Gastroesophageal sphincter (tissue), 4 donors: ENCODE measurements at regions not wholly inside any gene's neighbourhood (a gene's known extent, or its start where the extent isn't known, plus 50 kb on each side); places are given as distances from the start of the nearest gene placed in this dataset.

Source experiments
- ATAC-seq: fragments of 150-250 bp; one replicate; pipeline ENCODE4 v1.9.1; 2016; ENCODE audit warnings: mild to moderate bottlenecking, moderate library complexity
- H3K27ac ChIP-seq, 4 donors: fragments of 200-600 bp; sonication (generic) in 3 of 4; 1 replicate in 3 of 4; 2 replicates in 1 of 4; pipeline ENCODE4 v1.5.1; 2016 to 2019
- H3K27me3 ChIP-seq: fragments of 200-600 bp; sonication (generic); one replicate; pipeline ENCODE4 v1.5.1; 2019
- H3K36me3 ChIP-seq, 2 donors: fragments of 200-600 bp; sonication (generic); one replicate each; pipeline ENCODE4 v1.5.1; 2019; ENCODE audit warnings: control low read depth in 1 of 2
- H3K4me1 ChIP-seq, 3 donors: fragments of 200-600 bp; sonication (generic); 1 replicate in 2 of 3; 2 replicates in 1 of 3; pipeline ENCODE4 v1.5.1; 2016 to 2019; ENCODE audit warnings: control low read depth in 2 of 3
- H3K4me3 ChIP-seq, 2 donors: fragments of 200-600 bp; sonication (generic); one replicate each; pipeline ENCODE4 v1.5.1; 2019; ENCODE audit warnings: mild to moderate bottlenecking in 1 of 2, moderate library complexity in 1 of 2
- H3K9me3 ChIP-seq, 3 donors: fragments of 200-600 bp; sonication (generic); one replicate each; pipeline ENCODE4 v1.5.1; 2017 to 2019; ENCODE audit warnings: control low read depth in 2 of 3
- EP300 ChIP-seq: sonication (generic); formaldehyde crosslinking; IDR thresholded peaks from one replicate; pipeline ENCODE4 v1.6.1; 2017; ENCODE audit warnings: antibody characterized with exemption, mild to moderate bottlenecking
- POLR2A ChIP-seq, 2 donors: fragments of 450-650 bp; IDR thresholded peaks; one replicate each; pipeline ENCODE4 v1.6.1; 2017; ENCODE audit warnings: antibody characterized with exemption in 2 of 2, mild to moderate bottlenecking in 2 of 2, moderate library complexity in 1 of 2
- POLR2AphosphoS5 ChIP-seq: sonication (generic); formaldehyde crosslinking; IDR thresholded peaks from one replicate; pipeline ENCODE4 v1.6.1; 2017; ENCODE audit warnings: antibody characterized with exemption
- WGBS, 2 donors: methylation state at CpG; one replicate each; pipeline ENCODE4 v1.1.5; 2018; ENCODE audit warnings: low coverage in 1 of 2; 5-methylcytosine and 5-hydroxymethylcytosine counted together
- TF ChIP-seq, protein P1 (sequence below), 4 experiments: fragments of 200-600 bp in 2 of 4; fragments of 450-650 bp in 2 of 4; sonication (generic) in 1 of 4; IDR thresholded peaks; one replicate each; pipeline ENCODE4 v1.5.1; 2017 to 2019; ENCODE audit warnings: antibody characterized with exemption in 4 of 4, mild to moderate bottlenecking in 2 of 4, moderate library complexity in 2 of 4

DNA sequence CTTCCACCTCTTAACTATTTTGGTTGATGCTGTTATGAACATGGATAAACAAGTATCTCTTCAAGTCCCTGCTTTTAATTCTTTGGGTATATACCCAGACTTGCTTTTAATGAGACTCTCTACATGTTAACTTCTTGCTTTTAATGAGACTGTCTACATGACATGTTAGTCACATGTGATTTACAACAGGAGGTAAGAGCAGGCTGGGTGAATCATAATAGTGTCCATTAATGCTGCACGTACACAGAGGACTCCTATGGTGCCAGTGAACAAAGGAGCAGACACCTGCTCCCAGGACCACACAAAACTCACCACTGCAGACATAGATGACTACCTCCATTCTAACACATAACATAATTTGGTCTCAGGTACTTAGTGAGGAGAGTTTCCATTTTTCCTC lies 273.4 kb upstream of the NSMCE3 start:
- H3K27me3 ChIP-seq: no peaks in the 10 kb centered on the region
- no peak for ATAC-seq
- peaks cover 0 to 20% (median 0%) of the 10 kb centered on the region in 3 donors for H3K9me3 ChIP-seq
- H3K4me1 ChIP-seq: no peaks in the 10 kb centered on the region
- TF ChIP-seq POLR2A (IDR thresholded peaks at IDR 0.05) (no peak), EP300 (no peak), POLR2AphosphoS5 (no peak)
- TF ChIP-seq, protein P1, sequence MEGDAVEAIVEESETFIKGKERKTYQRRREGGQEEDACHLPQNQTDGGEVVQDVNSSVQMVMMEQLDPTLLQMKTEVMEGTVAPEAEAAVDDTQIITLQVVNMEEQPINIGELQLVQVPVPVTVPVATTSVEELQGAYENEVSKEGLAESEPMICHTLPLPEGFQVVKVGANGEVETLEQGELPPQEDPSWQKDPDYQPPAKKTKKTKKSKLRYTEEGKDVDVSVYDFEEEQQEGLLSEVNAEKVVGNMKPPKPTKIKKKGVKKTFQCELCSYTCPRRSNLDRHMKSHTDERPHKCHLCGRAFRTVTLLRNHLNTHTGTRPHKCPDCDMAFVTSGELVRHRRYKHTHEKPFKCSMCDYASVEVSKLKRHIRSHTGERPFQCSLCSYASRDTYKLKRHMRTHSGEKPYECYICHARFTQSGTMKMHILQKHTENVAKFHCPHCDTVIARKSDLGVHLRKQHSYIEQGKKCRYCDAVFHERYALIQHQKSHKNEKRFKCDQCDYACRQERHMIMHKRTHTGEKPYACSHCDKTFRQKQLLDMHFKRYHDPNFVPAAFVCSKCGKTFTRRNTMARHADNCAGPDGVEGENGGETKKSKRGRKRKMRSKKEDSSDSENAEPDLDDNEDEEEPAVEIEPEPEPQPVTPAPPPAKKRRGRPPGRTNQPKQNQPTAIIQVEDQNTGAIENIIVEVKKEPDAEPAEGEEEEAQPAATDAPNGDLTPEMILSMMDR (IDR thresholded peaks at IDR 0.05): no peak
- no peak overlapping the region for H3K27ac ChIP-seq
- H3K4me3 ChIP-seq: no peak overlapping the region
- WGBS, 2 donors: 88 to 100% methylated on average over 1 of the region's 1 CpG
- no peaks in the 10 kb centered on the region for H3K36me3 ChIP-seq

- no peaks in the 10 kb centered on the region for H3K27me3 ChIP-seq
- ATAC-seq: no peak
- H3K27ac ChIP-seq: no peak overlapping the region
- 53 to 59% methylated on average over 4 to 6 of the region's 7 CpGs for WGBS, 2 donors
- TF ChIP-seq, protein P1 (IDR thresholded peaks at IDR 0.05): no peak
- no peak for TF ChIP-seq POLR2A (IDR thresholded peaks at IDR 0.05)
- no peak for TF ChIP-seq POLR2AphosphoS5
- TF ChIP-seq EP300: no peak
- H3K4me3 ChIP-seq: no peak overlapping the region
- H3K4me1 ChIP-seq: no peaks in the 10 kb centered on the region
- H3K36me3 ChIP-seq: no peaks in the 10 kb centered on the region
- H3K9me3 ChIP-seq: peaks cover 0 to 6% (median 0%) of the 10 kb centered on the region in 3 donors
These were observed 271.7 kb upstream of the NSMCE3 start for GRCh38 chr15:29541309-29541708.

- no peaks in the 10 kb centered on the region for H3K27me3 ChIP-seq
- ATAC-seq: no peak
- 52 to 97% methylated on average over 5 of the region's 5 CpGs for WGBS, 2 donors
- H3K4me3 ChIP-seq: no peak overlapping the region
- no peaks in the 10 kb centered on the region for H3K36me3 ChIP-seq
- no peaks in the 10 kb centered on the region for H3K4me1 ChIP-seq
- H3K9me3 ChIP-seq: no peaks in the 10 kb centered on the region
- no peak for TF ChIP-seq EP300
- TF ChIP-seq, protein P1 (IDR thresholded peaks at IDR 0.05): no peak
- no peak overlapping the region for H3K27ac ChIP-seq
These were observed 270.9 kb upstream of the NSMCE3 start for GRCh38 chr15:29540479-29540878.

GRCh38 chr15:29539736-29540135 lies 270.1 kb upstream of the NSMCE3 start:
- 55 to 100% methylated on average over 1 to 2 of the region's 6 CpGs for WGBS, 2 donors
- H3K4me3 ChIP-seq: no peak overlapping the region
- H3K36me3 ChIP-seq: no peaks in the 10 kb centered on the region
- H3K27ac ChIP-seq: no peak overlapping the region
- TF ChIP-seq POLR2AphosphoS5 (no peak), EP300 (no peak), POLR2A (IDR thresholded peaks at IDR 0.05) (no peak)
- TF ChIP-seq, protein P1 (IDR thresholded peaks at IDR 0.05): no peak
- no peaks in the 10 kb centered on the region for H3K27me3 ChIP-seq
- no peaks in the 10 kb centered on the region for H3K9me3 ChIP-seq
- no peak for ATAC-seq
- H3K4me1 ChIP-seq: no peaks in the 10 kb centered on the region

GRCh38 chr15:29538044-29538443 lies 268.4 kb upstream of the NSMCE3 start:
- ATAC-seq: no peak
- no peaks in the 10 kb centered on the region for H3K27me3 ChIP-seq
- WGBS, 2 donors: 33 to 43% methylated on average over 4 of the region's 5 CpGs
- no peaks in the 10 kb centered on the region for H3K9me3 ChIP-seq
- H3K4me3 ChIP-seq: no peak overlapping the region
- TF ChIP-seq, protein P1 (IDR thresholded peaks at IDR 0.05): no peak
- TF ChIP-seq EP300: no peak
- no peak for TF ChIP-seq POLR2A (IDR thresholded peaks at IDR 0.05)
- TF ChIP-seq POLR2AphosphoS5: no peak
- no peaks in the 10 kb centered on the region for H3K36me3 ChIP-seq
- no peak overlapping the region for H3K27ac ChIP-seq
- H3K4me1 ChIP-seq: no peaks in the 10 kb centered on the region
